ENCODE measurements at regions not wholly inside any gene's neighbourhood (a gene's known extent, or its start where the extent isn't known, plus 50 kb on each side); places are given as distances from the start of the nearest gene placed in this dataset.

DNA sequence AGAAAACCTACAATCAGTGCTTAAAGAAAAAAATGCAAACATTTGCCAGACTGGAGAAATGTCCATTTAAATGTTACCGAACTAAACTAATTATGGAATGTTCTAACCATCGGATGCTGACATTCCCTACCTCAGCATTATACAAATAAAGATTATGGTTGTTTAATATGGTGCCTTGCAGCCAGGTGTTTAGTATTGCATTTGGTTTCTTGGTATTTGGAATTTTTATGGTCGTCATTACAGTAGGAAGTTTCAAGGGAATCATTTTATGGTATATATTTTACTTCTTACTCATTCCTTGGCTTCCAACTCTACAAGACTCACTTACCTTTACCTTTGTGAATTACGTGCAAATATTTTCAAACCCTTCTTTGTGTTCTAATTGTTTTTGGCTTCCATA, 103.1 kb upstream of the PNPLA4 start:
- no peak for DNase-seq
- H3K27me3 ChIP-seq (replicated peaks in 2 of 5; ENCODE audit: control insufficient read depth in 4 of 5, insufficient read depth in 5 of 5, low read length in 4 of 5), result no peaks in the 10 kb centered on the region
- H3K36me3 ChIP-seq (ENCODE audit: control insufficient read depth in 4 of 4, insufficient read depth in 4 of 4, low read length in 3 of 4), result no peaks in the 10 kb centered on the region
- H3K4me1 ChIP-seq (ENCODE audit: control extremely low read depth in 1 of 4, control insufficient read depth in 4 of 4, insufficient read depth in 4 of 4, low read length in 3 of 4), result no peaks in the 10 kb centered on the region
- ChIA-PET CTCF (no interaction called here), POLR2A (no interaction called here)
- no CpG with 5 or more reads among the region's 4 CpGs for WGBS (ENCODE audit: insufficient coverage)
- no peak overlapping the region for H3K27ac ChIP-seq (ENCODE audit: insufficient read depth in 1 of 2, low read depth in 1 of 2, low read length in 2 of 2, poor library complexity in 1 of 2, severe bottlenecking in 2 of 2)
- no peaks in the 10 kb centered on the region for H3K9me3 ChIP-seq (ENCODE audit: control extremely low read depth in 1 of 5, control insufficient read depth in 4 of 5, insufficient read depth in 2 of 5, low read depth in 1 of 5, low read length in 4 of 5)
- H3K4me3 ChIP-seq (ENCODE audit: control insufficient read depth in 1 of 7, extremely low read depth in 1 of 7, insufficient read depth in 4 of 7, low read depth in 2 of 7, low read length in 6 of 7), result no peak overlapping the region

DNA sequence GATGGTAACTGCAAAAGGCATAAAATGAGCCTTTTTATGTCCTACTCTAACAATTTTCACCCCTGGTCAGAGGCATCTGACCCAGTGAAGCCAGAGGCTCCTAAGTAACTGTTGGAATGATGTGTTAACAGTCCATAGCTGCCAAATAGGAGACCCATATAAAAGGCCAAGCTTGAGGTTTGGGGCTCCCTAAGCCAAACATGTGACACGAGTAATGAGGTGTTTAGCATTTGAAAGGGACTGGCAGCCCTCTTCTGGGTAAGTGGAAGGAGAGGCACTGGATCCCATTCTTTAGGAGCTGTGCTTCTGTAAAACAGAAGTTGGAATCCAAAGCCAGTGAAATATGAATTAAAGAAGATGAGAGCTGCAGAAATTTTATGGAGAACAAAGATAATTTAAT, 100.6 kb upstream of the PNPLA4 start:
- Histone ChIP-seq H3K4me1 (ENCODE audit: control extremely low read depth in 1 of 4, control insufficient read depth in 4 of 4, insufficient read depth in 4 of 4, low read length in 3 of 4) (no peaks in the 10 kb centered on the region), H3K4me3 (ENCODE audit: control insufficient read depth in 1 of 7, extremely low read depth in 1 of 7, insufficient read depth in 4 of 7, low read depth in 2 of 7, low read length in 6 of 7) (no peak overlapping the region), H3K36me3 (ENCODE audit: control insufficient read depth in 4 of 4, insufficient read depth in 4 of 4, low read length in 3 of 4) (no peaks in the 10 kb centered on the region), H3K27me3 (replicated peaks in 2 of 5; ENCODE audit: control insufficient read depth in 4 of 5, insufficient read depth in 5 of 5, low read length in 4 of 5) (no peaks in the 10 kb centered on the region), H3K9me3 (ENCODE audit: control extremely low read depth in 1 of 5, control insufficient read depth in 4 of 5, insufficient read depth in 2 of 5, low read depth in 1 of 5, low read length in 4 of 5) (peaks cover 0 to 3% (median 0%) of the 10 kb centered on the region in 5 experiments), H3K27ac (ENCODE audit: insufficient read depth in 1 of 2, low read depth in 1 of 2, low read length in 2 of 2, poor library complexity in 1 of 2, severe bottlenecking in 2 of 2) (no peak overlapping the region)
- no peak for DNase-seq
- WGBS (ENCODE audit: insufficient coverage), result no CpG with 5 or more reads among the region's 1 CpG
- CTCF ChIA-PET, result no interaction called here
- POLR2A ChIA-PET, result no interaction called here

DNA sequence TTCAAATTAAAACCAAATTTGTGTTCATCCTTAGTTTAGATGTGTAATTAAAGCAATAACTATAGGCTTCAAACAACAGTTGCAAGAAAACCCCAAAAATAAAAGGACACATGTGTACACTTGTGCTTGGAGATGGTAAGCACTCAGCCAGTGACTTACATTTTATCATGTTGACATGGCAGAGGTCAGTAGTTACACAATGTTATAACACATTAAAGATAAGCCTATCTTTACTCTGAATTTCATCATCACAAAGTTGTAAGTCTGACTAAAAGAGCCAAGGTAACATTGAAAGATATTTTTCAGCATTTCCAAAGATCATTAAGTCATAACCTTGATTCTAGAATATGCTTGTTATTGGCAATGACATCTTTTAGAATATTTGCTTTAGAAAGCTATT, 98.5 kb upstream of the PNPLA4 start:
- Histone ChIP-seq H3K27ac (ENCODE audit: insufficient read depth in 1 of 2, low read depth in 1 of 2, low read length in 2 of 2, poor library complexity in 1 of 2, severe bottlenecking in 2 of 2) (no peak overlapping the region), H3K9me3 (ENCODE audit: control extremely low read depth in 1 of 5, control insufficient read depth in 4 of 5, insufficient read depth in 2 of 5, low read depth in 1 of 5, low read length in 4 of 5) (peaks cover 0 to 3% (median 0%) of the 10 kb centered on the region in 5 experiments), H3K36me3 (ENCODE audit: control insufficient read depth in 4 of 4, insufficient read depth in 4 of 4, low read length in 3 of 4) (no peaks in the 10 kb centered on the region), H3K4me3 (ENCODE audit: control insufficient read depth in 1 of 7, extremely low read depth in 1 of 7, insufficient read depth in 4 of 7, low read depth in 2 of 7, low read length in 6 of 7) (no peak overlapping the region), H3K27me3 (replicated peaks in 2 of 5; ENCODE audit: control insufficient read depth in 4 of 5, insufficient read depth in 5 of 5, low read length in 4 of 5) (peaks cover 0 to 2% (median 0%) of the 10 kb centered on the region in 5 experiments), H3K4me1 (ENCODE audit: control extremely low read depth in 1 of 4, control insufficient read depth in 4 of 4, insufficient read depth in 4 of 4, low read length in 3 of 4) (no peaks in the 10 kb centered on the region)
- ChIA-PET POLR2A (no interaction called here), CTCF (no interaction called here)
- DNase-seq, result no peak

DNA sequence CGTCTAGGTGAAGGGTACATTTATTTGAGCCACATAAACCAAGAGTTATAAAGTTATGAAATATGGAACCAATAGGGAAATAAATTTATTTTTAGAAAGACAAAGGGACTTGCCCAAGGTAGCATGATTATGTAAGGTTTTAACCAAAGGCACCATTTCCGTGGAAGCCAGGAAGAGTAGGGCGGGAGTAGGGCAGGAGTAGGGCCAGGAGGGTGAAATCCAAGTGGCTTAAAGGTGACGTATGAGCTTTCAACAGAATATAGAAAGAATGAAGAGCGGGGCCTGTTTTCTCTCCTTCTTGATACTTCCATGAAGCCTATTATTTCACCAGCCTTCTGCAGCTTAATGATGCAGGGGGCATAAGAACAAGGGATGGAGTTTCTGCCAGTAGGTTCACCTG, 91.7 kb upstream of the PNPLA4 start:
- Histone ChIP-seq H3K4me3 (ENCODE audit: control insufficient read depth in 1 of 7, extremely low read depth in 1 of 7, insufficient read depth in 4 of 7, low read depth in 2 of 7, low read length in 6 of 7) (no peak overlapping the region), H3K27ac (ENCODE audit: insufficient read depth in 1 of 2, low read depth in 1 of 2, low read length in 2 of 2, poor library complexity in 1 of 2, severe bottlenecking in 2 of 2) (no peak overlapping the region), H3K9me3 (ENCODE audit: control extremely low read depth in 1 of 5, control insufficient read depth in 4 of 5, insufficient read depth in 2 of 5, low read depth in 1 of 5, low read length in 4 of 5) (no peaks in the 10 kb centered on the region), H3K4me1 (ENCODE audit: control extremely low read depth in 1 of 4, control insufficient read depth in 4 of 4, insufficient read depth in 4 of 4, low read length in 3 of 4) (no peaks in the 10 kb centered on the region), H3K36me3 (ENCODE audit: control insufficient read depth in 4 of 4, insufficient read depth in 4 of 4, low read length in 3 of 4) (no peaks in the 10 kb centered on the region), H3K27me3 (replicated peaks in 2 of 5; ENCODE audit: control insufficient read depth in 4 of 5, insufficient read depth in 5 of 5, low read length in 4 of 5) (peaks cover 0 to 2% (median 0%) of the 10 kb centered on the region in 5 experiments)
- DNase-seq, result no peak
- POLR2A ChIA-PET, result no interaction called here
- WGBS (ENCODE audit: insufficient coverage), result 93% methylated on average over 3 of the region's 5 CpGs
- CTCF ChIA-PET, result no interaction called here

DNA sequence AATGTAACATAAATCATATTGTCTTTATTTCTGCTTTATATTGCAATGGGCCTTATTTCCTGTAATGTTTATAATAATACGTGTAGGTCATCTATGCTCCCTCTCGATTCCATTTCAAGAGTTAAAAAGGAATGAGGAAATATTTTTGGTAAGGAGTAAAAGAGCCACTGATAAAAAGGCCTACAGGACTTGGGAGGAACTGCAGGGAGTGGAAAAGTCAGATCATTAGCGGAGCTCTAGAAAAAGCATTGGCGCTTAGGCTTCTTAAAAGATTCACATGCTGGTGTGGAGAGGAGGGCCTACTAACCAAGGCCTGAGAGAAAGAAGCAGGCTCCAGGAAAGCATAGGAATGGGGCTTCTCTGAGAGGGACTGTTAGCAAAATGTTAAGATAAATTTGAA, 82.9 kb upstream of the PNPLA4 start:
- Histone ChIP-seq H3K36me3 (ENCODE audit: control insufficient read depth in 4 of 4, insufficient read depth in 4 of 4, low read length in 3 of 4) (no peaks in the 10 kb centered on the region), H3K27ac (ENCODE audit: insufficient read depth in 1 of 2, low read depth in 1 of 2, low read length in 2 of 2, poor library complexity in 1 of 2, severe bottlenecking in 2 of 2) (no peak overlapping the region), H3K4me1 (ENCODE audit: control extremely low read depth in 1 of 4, control insufficient read depth in 4 of 4, insufficient read depth in 4 of 4, low read length in 3 of 4) (no peaks in the 10 kb centered on the region), H3K9me3 (ENCODE audit: control extremely low read depth in 1 of 5, control insufficient read depth in 4 of 5, insufficient read depth in 2 of 5, low read depth in 1 of 5, low read length in 4 of 5) (no peaks in the 10 kb centered on the region), H3K4me3 (ENCODE audit: control insufficient read depth in 1 of 7, extremely low read depth in 1 of 7, insufficient read depth in 4 of 7, low read depth in 2 of 7, low read length in 6 of 7) (no peak overlapping the region), H3K27me3 (replicated peaks in 2 of 5; ENCODE audit: control insufficient read depth in 4 of 5, insufficient read depth in 5 of 5, low read length in 4 of 5) (no peaks in the 10 kb centered on the region)
- 100% methylated on average over 1 of the region's 4 CpGs for WGBS (ENCODE audit: insufficient coverage)
- POLR2A ChIA-PET, result no interaction called here
- CTCF ChIA-PET, result no interaction called here
- peak in 1 of 3 donors; percentile 1 for DNase-seq

DNA sequence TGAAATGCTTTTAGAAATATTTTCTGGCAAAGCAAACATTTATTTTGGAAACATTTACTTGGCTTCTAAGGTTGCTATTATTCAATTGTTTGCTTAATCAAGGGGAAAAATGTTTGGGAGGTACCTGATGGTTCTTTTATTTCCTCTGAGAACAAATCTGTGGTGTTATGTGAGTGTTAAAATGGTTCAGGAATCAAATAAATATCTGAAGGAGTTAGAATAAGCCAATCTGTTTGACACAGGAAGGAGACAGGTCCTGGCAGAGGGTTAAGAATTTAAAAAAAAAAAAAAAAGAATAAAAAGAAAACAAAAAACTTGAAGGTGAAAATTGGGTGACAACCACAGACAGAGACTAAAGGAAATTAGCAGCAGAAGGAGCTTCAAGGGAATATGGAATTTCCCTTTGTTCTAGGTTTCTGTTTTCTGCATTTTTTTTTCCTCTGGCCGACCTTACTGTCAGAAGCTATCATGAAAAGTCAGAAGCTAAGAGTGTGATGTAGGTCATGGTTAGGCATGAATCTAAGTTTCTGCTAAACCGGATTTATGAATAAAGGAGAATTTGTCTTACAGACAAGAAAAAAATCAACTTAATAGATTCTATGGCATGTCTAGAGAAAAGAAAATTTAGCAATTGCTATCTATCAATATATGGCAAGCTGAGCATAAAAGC, 78.6 kb upstream of the PNPLA4 start:
- Histone ChIP-seq H3K9me3 (ENCODE audit: control extremely low read depth in 1 of 5, control insufficient read depth in 4 of 5, insufficient read depth in 2 of 5, low read depth in 1 of 5, low read length in 4 of 5) (no peaks in the 10 kb centered on the region), H3K36me3 (ENCODE audit: control insufficient read depth in 4 of 4, insufficient read depth in 4 of 4, low read length in 3 of 4) (no peaks in the 10 kb centered on the region), H3K4me1 (ENCODE audit: control extremely low read depth in 1 of 4, control insufficient read depth in 4 of 4, insufficient read depth in 4 of 4, low read length in 3 of 4) (no peaks in the 10 kb centered on the region), H3K27me3 (replicated peaks in 2 of 5; ENCODE audit: control insufficient read depth in 4 of 5, insufficient read depth in 5 of 5, low read length in 4 of 5) (peaks cover 0 to 2% (median 0%) of the 10 kb centered on the region in 5 experiments), H3K4me3 (ENCODE audit: control insufficient read depth in 1 of 7, extremely low read depth in 1 of 7, insufficient read depth in 4 of 7, low read depth in 2 of 7, low read length in 6 of 7) (no peak overlapping the region), H3K27ac (ENCODE audit: insufficient read depth in 1 of 2, low read depth in 1 of 2, low read length in 2 of 2, poor library complexity in 1 of 2, severe bottlenecking in 2 of 2) (no peak overlapping the region)
- ChIA-PET CTCF (no interaction called here), POLR2A (no interaction called here)
- DNase-seq, result no peak
- WGBS (ENCODE audit: insufficient coverage), result no CpG with 5 or more reads among the region's 2 CpGs

DNA sequence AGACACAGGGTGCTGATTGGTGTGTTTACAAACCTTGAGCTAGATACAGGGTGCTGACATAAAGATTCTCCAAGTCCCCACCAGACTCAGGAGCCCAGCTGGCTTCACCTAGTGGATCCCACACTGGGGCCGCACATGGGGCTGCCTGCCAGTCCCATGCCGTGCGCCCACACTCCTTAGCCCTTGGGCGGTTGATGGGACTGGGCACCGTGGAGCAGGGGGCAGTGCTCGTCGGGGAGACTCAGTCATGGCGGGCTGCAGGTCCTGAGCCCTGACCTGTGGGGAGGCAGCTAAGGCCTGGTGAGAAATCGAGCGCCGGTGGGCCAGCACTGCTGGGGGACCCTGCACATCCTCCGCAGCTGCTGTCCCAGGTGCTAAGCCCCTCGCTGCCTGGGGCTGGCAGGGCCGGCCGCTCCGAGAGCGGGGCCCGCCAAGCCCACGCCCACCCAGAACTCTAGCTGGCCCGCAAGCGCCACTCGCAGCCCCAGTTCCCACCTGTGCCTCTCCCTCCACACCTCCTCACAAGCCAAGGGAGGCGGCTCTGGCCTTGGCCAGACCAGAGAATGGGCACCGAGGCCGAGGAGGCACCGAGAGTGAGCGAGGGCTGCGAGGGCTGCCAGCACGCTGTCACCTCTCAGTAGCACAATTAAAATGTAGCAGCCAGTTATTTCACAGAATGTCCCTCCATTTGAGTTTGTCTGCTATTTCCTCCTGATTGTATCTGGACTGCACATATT, 76.1 kb upstream of the PNPLA4 start:
- no peaks in the 10 kb centered on the region for H3K9me3 ChIP-seq (ENCODE audit: control extremely low read depth in 1 of 5, control insufficient read depth in 4 of 5, insufficient read depth in 2 of 5, low read depth in 1 of 5, low read length in 4 of 5)
- H3K36me3 ChIP-seq (ENCODE audit: control insufficient read depth in 4 of 4, insufficient read depth in 4 of 4, low read length in 3 of 4), result no peaks in the 10 kb centered on the region
- POLR2A ChIA-PET, result no interaction called here
- no peaks in the 10 kb centered on the region for H3K4me1 ChIP-seq (ENCODE audit: control extremely low read depth in 1 of 4, control insufficient read depth in 4 of 4, insufficient read depth in 4 of 4, low read length in 3 of 4)
- H3K27ac ChIP-seq (ENCODE audit: insufficient read depth in 1 of 2, low read depth in 1 of 2, low read length in 2 of 2, poor library complexity in 1 of 2, severe bottlenecking in 2 of 2), result no peak overlapping the region
- CTCF ChIA-PET, result no interaction called here
- peaks cover 0 to 2% (median 0%) of the 10 kb centered on the region in 5 experiments for H3K27me3 ChIP-seq (replicated peaks in 2 of 5; ENCODE audit: control insufficient read depth in 4 of 5, insufficient read depth in 5 of 5, low read length in 4 of 5)
- DNase-seq, result no peak
- 93% methylated on average over 29 of the region's 29 CpGs for WGBS (ENCODE audit: insufficient coverage)
- no peak overlapping the region for H3K4me3 ChIP-seq (ENCODE audit: control insufficient read depth in 1 of 7, extremely low read depth in 1 of 7, insufficient read depth in 4 of 7, low read depth in 2 of 7, low read length in 6 of 7)

All from common myeloid progenitor, CD34-positive (primary cell).